K562 (cell line): ENCODE measurements at regions not wholly inside any gene's neighbourhood (a gene's known extent, or its start where the extent isn't known, plus 50 kb on each side); places are given as distances from the start of the nearest gene placed in this dataset.

Source experiments
- ARNT ChIP-seq, 2 experiments: fragments of 450-650 bp; IDR thresholded peaks; 2 replicates each; pipeline ENCODE4 v1.6.1; 2016; ENCODE audit warnings: mild to moderate bottlenecking in 1 of 2
- CREB1 ChIP-seq, 2 experiments: sonication (generic) in 1 of 2; formaldehyde crosslinking in 1 of 2; IDR thresholded peaks; 2 replicates each; pipeline versions ENCODE4 v1.6.1 to v1.8.0; 2012 to 2022; ENCODE audit warnings: inconsistent platforms in 1 of 2, mild to moderate bottlenecking in 1 of 2, missing genetic modification reagents in 1 of 2, moderate library complexity in 1 of 2
- CTBP1 ChIP-seq: fragments of 450-650 bp; IDR thresholded peaks from 2 replicates; pipeline ENCODE4 v1.6.1; 2016; ENCODE audit warnings: borderline replicate concordance
- FOXJ3 ChIP-seq: sonication (generic); formaldehyde crosslinking; IDR thresholded peaks from 2 replicates; pipeline ENCODE4 v1.4.0; 2020; ENCODE audit warnings: mild to moderate bottlenecking, missing genetic modification reagents
- GABPA ChIP-seq: fragments of 200-800 bp; sonication (Bioruptor generic); conservative IDR thresholded peaks from 2 replicates; pipeline ENCODE4 v1.6.1; 2016; ENCODE audit warnings: low read depth, missing genetic modification characterization, missing compliant biosample characterization
- ILK ChIP-seq: fragments of 450-650 bp; IDR thresholded peaks from 2 replicates; pipeline ENCODE4 v1.6.1; 2016; ENCODE audit warnings: missing genetic modification characterization, low read depth, mild to moderate bottlenecking, missing compliant biosample characterization, moderate library complexity, borderline replicate concordance
- TRIM24 ChIP-seq, 2 experiments: fragments of 450-650 bp; IDR thresholded peaks; 2 replicates each; pipeline ENCODE4 v1.6.1; 2016
- ZNF830 ChIP-seq: fragments of 250-450 bp; sonication (Bioruptor Pico); IDR thresholded peaks from 2 replicates; pipeline ENCODE4 v1.5.0; 2021; ENCODE audit warnings: mild to moderate bottlenecking
- TF ChIP-seq, protein P1 (sequence below): sonication (generic); formaldehyde crosslinking; IDR thresholded peaks from 2 replicates; pipeline ENCODE4 v1.8.0; 2022; ENCODE audit warnings: mild to moderate bottlenecking, missing genetic modification reagents
- TF ChIP-seq, protein P2 (sequence below), 3 experiments: IDR thresholded peaks in 2 of 3; conservative IDR thresholded peaks in 1 of 3; 2 replicates each; pipeline ENCODE4 v1.5.1; 2011 to 2012; ENCODE audit warnings: low read length in 3 of 3, mild to moderate bottlenecking in 3 of 3, control low read depth in 2 of 3, improper control_type of control experiment in 1 of 3, inconsistent platforms in 1 of 3, low read depth in 1 of 3, mixed read lengths in 1 of 3, moderate library complexity in 1 of 3; ENCODE audit not compliant: insufficient read depth in 2 of 3
- TF ChIP-seq, protein P3 (sequence below), 3 experiments: fragments of 200-800 bp in 1 of 3; fragments of 250-450 bp in 1 of 3; fragments of 450-650 bp in 1 of 3; sonication (Bioruptor Pico) in 1 of 3; sonication (Bioruptor generic) in 1 of 3; formaldehyde crosslinking in 1 of 3; IDR thresholded peaks; 2 replicates each; pipeline versions ENCODE4 v1.6.1 to v1.8.0; 2016 to 2022; ENCODE audit warnings: mild to moderate bottlenecking in 2 of 3, missing genetic modification characterization in 2 of 3, missing compliant biosample characterization in 1 of 3, moderate library complexity in 1 of 3
- TF ChIP-seq, protein P4 (sequence below): sonication (generic); formaldehyde crosslinking; IDR thresholded peaks from 2 replicates; pipeline ENCODE4 v1.9.0; 2022; ENCODE audit warnings: mild to moderate bottlenecking, missing genetic modification reagents
- TF ChIP-seq, protein P5 (sequence below), 2 experiments: fragments of 450-650 bp; formaldehyde crosslinking in 1 of 2; IDR thresholded peaks; 2 replicates each; pipeline versions ENCODE4 v1.4.0 to v1.6.1; 2014 to 2020; ENCODE audit warnings: mild to moderate bottlenecking in 2 of 2, borderline replicate concordance in 1 of 2, low read depth in 1 of 2

DNA sequence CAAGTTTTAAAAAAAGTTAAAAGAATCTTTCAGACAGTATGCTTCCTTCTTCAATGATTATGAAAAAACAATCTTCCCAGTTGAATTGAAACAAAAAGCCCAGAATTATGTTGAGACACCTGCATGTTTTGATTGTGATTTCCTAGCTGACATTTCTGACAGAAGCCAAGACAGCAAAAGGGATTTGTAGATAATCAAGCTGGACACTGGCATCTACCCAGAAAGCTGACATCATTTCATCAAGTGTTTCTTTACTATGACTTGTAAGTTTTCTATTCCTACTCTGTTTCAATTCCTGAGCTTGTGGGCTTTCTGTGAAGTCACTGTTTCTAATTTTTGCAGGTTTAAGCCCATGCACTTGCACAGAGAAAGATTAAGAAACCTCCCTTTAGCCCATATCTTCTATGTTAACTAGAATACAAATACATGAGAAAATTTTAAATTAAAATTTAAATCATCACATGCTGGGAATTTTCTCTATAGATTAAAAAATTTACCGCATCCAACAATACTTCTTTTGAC lies 82.9 kb upstream of the CCDC85A start:
- TF ChIP-seq, protein P1, sequence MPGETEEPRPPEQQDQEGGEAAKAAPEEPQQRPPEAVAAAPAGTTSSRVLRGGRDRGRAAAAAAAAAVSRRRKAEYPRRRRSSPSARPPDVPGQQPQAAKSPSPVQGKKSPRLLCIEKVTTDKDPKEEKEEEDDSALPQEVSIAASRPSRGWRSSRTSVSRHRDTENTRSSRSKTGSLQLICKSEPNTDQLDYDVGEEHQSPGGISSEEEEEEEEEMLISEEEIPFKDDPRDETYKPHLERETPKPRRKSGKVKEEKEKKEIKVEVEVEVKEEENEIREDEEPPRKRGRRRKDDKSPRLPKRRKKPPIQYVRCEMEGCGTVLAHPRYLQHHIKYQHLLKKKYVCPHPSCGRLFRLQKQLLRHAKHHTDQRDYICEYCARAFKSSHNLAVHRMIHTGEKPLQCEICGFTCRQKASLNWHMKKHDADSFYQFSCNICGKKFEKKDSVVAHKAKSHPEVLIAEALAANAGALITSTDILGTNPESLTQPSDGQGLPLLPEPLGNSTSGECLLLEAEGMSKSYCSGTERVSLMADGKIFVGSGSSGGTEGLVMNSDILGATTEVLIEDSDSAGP (CRISPR knock-in tag): no peak
- TF ChIP-seq, protein P2, sequence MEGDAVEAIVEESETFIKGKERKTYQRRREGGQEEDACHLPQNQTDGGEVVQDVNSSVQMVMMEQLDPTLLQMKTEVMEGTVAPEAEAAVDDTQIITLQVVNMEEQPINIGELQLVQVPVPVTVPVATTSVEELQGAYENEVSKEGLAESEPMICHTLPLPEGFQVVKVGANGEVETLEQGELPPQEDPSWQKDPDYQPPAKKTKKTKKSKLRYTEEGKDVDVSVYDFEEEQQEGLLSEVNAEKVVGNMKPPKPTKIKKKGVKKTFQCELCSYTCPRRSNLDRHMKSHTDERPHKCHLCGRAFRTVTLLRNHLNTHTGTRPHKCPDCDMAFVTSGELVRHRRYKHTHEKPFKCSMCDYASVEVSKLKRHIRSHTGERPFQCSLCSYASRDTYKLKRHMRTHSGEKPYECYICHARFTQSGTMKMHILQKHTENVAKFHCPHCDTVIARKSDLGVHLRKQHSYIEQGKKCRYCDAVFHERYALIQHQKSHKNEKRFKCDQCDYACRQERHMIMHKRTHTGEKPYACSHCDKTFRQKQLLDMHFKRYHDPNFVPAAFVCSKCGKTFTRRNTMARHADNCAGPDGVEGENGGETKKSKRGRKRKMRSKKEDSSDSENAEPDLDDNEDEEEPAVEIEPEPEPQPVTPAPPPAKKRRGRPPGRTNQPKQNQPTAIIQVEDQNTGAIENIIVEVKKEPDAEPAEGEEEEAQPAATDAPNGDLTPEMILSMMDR (IDR thresholded peaks at IDR 0.05 in 2 of 3, conservative IDR thresholded peaks at IDR 0.05 in 1 of 3; ENCODE audit: insufficient read depth in 2 of 3, low read depth in 1 of 3, low read length in 3 of 3): no peak
- TF ChIP-seq TRIM24 (IDR thresholded peaks at IDR 0.05): no peak
- no peak for TF ChIP-seq FOXJ3 (CRISPR knock-in tag)
- TF ChIP-seq, protein P3, sequence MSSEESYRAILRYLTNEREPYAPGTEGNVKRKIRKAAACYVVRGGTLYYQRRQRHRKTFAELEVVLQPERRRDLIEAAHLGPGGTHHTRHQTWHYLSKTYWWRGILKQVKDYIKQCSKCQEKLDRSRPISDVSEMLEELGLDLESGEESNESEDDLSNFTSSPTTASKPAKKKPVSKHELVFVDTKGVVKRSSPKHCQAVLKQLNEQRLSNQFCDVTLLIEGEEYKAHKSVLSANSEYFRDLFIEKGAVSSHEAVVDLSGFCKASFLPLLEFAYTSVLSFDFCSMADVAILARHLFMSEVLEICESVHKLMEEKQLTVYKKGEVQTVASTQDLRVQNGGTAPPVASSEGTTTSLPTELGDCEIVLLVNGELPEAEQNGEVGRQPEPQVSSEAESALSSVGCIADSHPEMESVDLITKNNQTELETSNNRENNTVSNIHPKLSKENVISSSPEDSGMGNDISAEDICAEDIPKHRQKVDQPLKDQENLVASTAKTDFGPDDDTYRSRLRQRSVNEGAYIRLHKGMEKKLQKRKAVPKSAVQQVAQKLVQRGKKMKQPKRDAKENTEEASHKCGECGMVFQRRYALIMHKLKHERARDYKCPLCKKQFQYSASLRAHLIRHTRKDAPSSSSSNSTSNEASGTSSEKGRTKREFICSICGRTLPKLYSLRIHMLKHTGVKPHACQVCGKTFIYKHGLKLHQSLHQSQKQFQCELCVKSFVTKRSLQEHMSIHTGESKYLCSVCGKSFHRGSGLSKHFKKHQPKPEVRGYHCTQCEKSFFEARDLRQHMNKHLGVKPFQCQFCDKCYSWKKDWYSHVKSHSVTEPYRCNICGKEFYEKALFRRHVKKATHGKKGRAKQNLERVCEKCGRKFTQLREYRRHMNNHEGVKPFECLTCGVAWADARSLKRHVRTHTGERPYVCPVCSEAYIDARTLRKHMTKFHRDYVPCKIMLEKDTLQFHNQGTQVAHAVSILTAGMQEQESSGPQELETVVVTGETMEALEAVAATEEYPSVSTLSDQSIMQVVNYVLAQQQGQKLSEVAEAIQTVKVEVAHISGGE (CRISPR knock-in tag; IDR thresholded peaks at IDR 0.05): no peak
- TF ChIP-seq, protein P4, sequence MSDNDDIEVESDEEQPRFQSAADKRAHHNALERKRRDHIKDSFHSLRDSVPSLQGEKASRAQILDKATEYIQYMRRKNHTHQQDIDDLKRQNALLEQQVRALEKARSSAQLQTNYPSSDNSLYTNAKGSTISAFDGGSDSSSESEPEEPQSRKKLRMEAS (CRISPR knock-in tag): no peak
- TF ChIP-seq ILK: no peak
- TF ChIP-seq, protein P5, sequence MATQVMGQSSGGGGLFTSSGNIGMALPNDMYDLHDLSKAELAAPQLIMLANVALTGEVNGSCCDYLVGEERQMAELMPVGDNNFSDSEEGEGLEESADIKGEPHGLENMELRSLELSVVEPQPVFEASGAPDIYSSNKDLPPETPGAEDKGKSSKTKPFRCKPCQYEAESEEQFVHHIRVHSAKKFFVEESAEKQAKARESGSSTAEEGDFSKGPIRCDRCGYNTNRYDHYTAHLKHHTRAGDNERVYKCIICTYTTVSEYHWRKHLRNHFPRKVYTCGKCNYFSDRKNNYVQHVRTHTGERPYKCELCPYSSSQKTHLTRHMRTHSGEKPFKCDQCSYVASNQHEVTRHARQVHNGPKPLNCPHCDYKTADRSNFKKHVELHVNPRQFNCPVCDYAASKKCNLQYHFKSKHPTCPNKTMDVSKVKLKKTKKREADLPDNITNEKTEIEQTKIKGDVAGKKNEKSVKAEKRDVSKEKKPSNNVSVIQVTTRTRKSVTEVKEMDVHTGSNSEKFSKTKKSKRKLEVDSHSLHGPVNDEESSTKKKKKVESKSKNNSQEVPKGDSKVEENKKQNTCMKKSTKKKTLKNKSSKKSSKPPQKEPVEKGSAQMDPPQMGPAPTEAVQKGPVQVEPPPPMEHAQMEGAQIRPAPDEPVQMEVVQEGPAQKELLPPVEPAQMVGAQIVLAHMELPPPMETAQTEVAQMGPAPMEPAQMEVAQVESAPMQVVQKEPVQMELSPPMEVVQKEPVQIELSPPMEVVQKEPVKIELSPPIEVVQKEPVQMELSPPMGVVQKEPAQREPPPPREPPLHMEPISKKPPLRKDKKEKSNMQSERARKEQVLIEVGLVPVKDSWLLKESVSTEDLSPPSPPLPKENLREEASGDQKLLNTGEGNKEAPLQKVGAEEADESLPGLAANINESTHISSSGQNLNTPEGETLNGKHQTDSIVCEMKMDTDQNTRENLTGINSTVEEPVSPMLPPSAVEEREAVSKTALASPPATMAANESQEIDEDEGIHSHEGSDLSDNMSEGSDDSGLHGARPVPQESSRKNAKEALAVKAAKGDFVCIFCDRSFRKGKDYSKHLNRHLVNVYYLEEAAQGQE (IDR thresholded peaks at IDR 0.05; ENCODE audit: borderline replicate concordance): no peak
- TF ChIP-seq, protein P5 (CRISPR knock-in tag; IDR thresholded peaks at IDR 0.05; ENCODE audit: low read depth): no peak
- TF ChIP-seq ARNT (IDR thresholded peaks at IDR 0.05): no peak
- no peak for TF ChIP-seq CTBP1
- TF ChIP-seq ZNF830 (CRISPR knock-in tag): no peak
- no peak for TF ChIP-seq GABPA
- TF ChIP-seq CREB1 (IDR thresholded peaks at IDR 0.05): no peak
- no peak for TF ChIP-seq CREB1 (CRISPR knock-in tag; IDR thresholded peaks at IDR 0.05)
